Hematopoietic multipotent progenitor cell treated with erythropoietin and hydrocortisone succinate and interleukin-3 and kit ligand, for 6 days (in vitro differentiated cells): ENCODE measurements at regions not wholly inside any gene's neighbourhood (a gene's known extent, or its start where the extent isn't known, plus 50 kb on each side); places are given as distances from the start of the nearest gene placed in this dataset.

Experiments
- DNase-seq: peaks from one replicate; pipeline ENCODE4 v3.0.0-alpha.2; 2015

- DNase-seq, result peak; percentile 56
Observed at GRCh38 chrY:13168257-13168656, 263.6 kb downstream of the DDX3Y start.
